ENCODE measurements at regions not wholly inside any gene's neighbourhood (a gene's known extent, or its start where the extent isn't known, plus 50 kb on each side); places are given as distances from the start of the nearest gene placed in this dataset.

GRCh38 chr4:43999669-44000068, 448.9 kb downstream of the KCTD8 start:
- TF ChIP-seq CTCF (IDR thresholded peaks at IDR 0.05) (no peak), ZFX (IDR thresholded peaks at IDR 0.05; ENCODE audit: borderline replicate concordance) (no peak)

All from 22Rv1 (cell line).